Gastroesophageal sphincter (tissue), 4 donors: ENCODE measurements at regions not wholly inside any gene's neighbourhood (a gene's known extent, or its start where the extent isn't known, plus 50 kb on each side); places are given as distances from the start of the nearest gene placed in this dataset.

Experiments
- ATAC-seq: fragments of 150-250 bp; one replicate; pipeline ENCODE4 v1.9.1; 2016; ENCODE audit warnings: mild to moderate bottlenecking, moderate library complexity
- H3K27ac ChIP-seq, 4 donors: fragments of 200-600 bp; sonication (generic) in 3 of 4; 1 replicate in 3 of 4; 2 replicates in 1 of 4; pipeline ENCODE4 v1.5.1; 2016 to 2019
- H3K27me3 ChIP-seq: fragments of 200-600 bp; sonication (generic); one replicate; pipeline ENCODE4 v1.5.1; 2019
- H3K36me3 ChIP-seq, 2 donors: fragments of 200-600 bp; sonication (generic); one replicate each; pipeline ENCODE4 v1.5.1; 2019; ENCODE audit warnings: control low read depth in 1 of 2
- H3K4me1 ChIP-seq, 3 donors: fragments of 200-600 bp; sonication (generic); 1 replicate in 2 of 3; 2 replicates in 1 of 3; pipeline ENCODE4 v1.5.1; 2016 to 2019; ENCODE audit warnings: control low read depth in 2 of 3
- H3K4me3 ChIP-seq, 2 donors: fragments of 200-600 bp; sonication (generic); one replicate each; pipeline ENCODE4 v1.5.1; 2019; ENCODE audit warnings: mild to moderate bottlenecking in 1 of 2, moderate library complexity in 1 of 2
- H3K9me3 ChIP-seq, 3 donors: fragments of 200-600 bp; sonication (generic); one replicate each; pipeline ENCODE4 v1.5.1; 2017 to 2019; ENCODE audit warnings: control low read depth in 2 of 3
- CTCF ChIP-seq, 4 experiments: fragments of 200-600 bp in 2 of 4; fragments of 450-650 bp in 2 of 4; sonication (generic) in 1 of 4; IDR thresholded peaks; one replicate each; pipeline ENCODE4 v1.5.1; 2017 to 2019; ENCODE audit warnings: antibody characterized with exemption in 4 of 4, mild to moderate bottlenecking in 2 of 4, moderate library complexity in 2 of 4
- EP300 ChIP-seq: sonication (generic); formaldehyde crosslinking; IDR thresholded peaks from one replicate; pipeline ENCODE4 v1.6.1; 2017; ENCODE audit warnings: antibody characterized with exemption, mild to moderate bottlenecking
- POLR2A ChIP-seq, 2 donors: fragments of 450-650 bp; IDR thresholded peaks; one replicate each; pipeline ENCODE4 v1.6.1; 2017; ENCODE audit warnings: antibody characterized with exemption in 2 of 2, mild to moderate bottlenecking in 2 of 2, moderate library complexity in 1 of 2
- POLR2AphosphoS5 ChIP-seq: sonication (generic); formaldehyde crosslinking; IDR thresholded peaks from one replicate; pipeline ENCODE4 v1.6.1; 2017; ENCODE audit warnings: antibody characterized with exemption
- WGBS, 2 donors: methylation state at CpG; one replicate each; pipeline ENCODE4 v1.1.5; 2018; ENCODE audit warnings: low coverage in 1 of 2; 5-methylcytosine and 5-hydroxymethylcytosine counted together

- Histone ChIP-seq H3K27me3 (no peaks in the 10 kb centered on the region), H3K9me3 (no peaks in the 10 kb centered on the region), H3K27ac (no peak overlapping the region), H3K4me3 (no peak overlapping the region), H3K4me1 (no peaks in the 10 kb centered on the region), H3K36me3 (no peaks in the 10 kb centered on the region)
- TF ChIP-seq POLR2A (IDR thresholded peaks at IDR 0.05) (no peak), CTCF (IDR thresholded peaks at IDR 0.05) (no peak), POLR2AphosphoS5 (no peak), EP300 (no peak)
- ATAC-seq = no peak
- 67% methylated on average over 1 of the region's 1 CpG; no CpG with 5 or more reads in 1 of the 2 donors for WGBS, 2 donors
Observed at GRCh38 chr3:170792471-170792870, 77.5 kb downstream of the RPL22L1 start.

GRCh38 chr3:170790647-170791046, 79.3 kb downstream of the RPL22L1 start:
- H3K36me3 ChIP-seq = no peaks in the 10 kb centered on the region
- H3K27ac ChIP-seq = no peak overlapping the region
- no peaks in the 10 kb centered on the region for H3K27me3 ChIP-seq
- WGBS, 2 donors = 61 to 80% methylated on average over 1 of the region's 1 CpG
- ATAC-seq = no peak
- no peak for TF ChIP-seq POLR2A (IDR thresholded peaks at IDR 0.05)
- no peak for TF ChIP-seq POLR2AphosphoS5
- TF ChIP-seq EP300 = no peak
- no peak for TF ChIP-seq CTCF (IDR thresholded peaks at IDR 0.05)
- H3K9me3 ChIP-seq = no peaks in the 10 kb centered on the region
- H3K4me1 ChIP-seq = no peaks in the 10 kb centered on the region
- no peak overlapping the region for H3K4me3 ChIP-seq

GRCh38 chr3:170787464-170787863, 82.5 kb downstream of the RPL22L1 start:
- Histone ChIP-seq H3K4me1 (no peaks in the 10 kb centered on the region), H3K9me3 (no peaks in the 10 kb centered on the region), H3K36me3 (no peaks in the 10 kb centered on the region), H3K27ac (no peak overlapping the region), H3K4me3 (no peak overlapping the region), H3K27me3 (peaks cover 7% of the 10 kb centered on the region)
- ATAC-seq = no peak
- TF ChIP-seq CTCF (IDR thresholded peaks at IDR 0.05) (no peak), POLR2AphosphoS5 (no peak), EP300 (no peak)
- WGBS, 2 donors = 94 to 96% methylated on average over 2 of the region's 2 CpGs

- Histone ChIP-seq H3K36me3 (no peaks in the 10 kb centered on the region), H3K4me1 (no peaks in the 10 kb centered on the region), H3K27me3 (peaks cover 7% of the 10 kb centered on the region), H3K9me3 (no peaks in the 10 kb centered on the region), H3K27ac (no peak overlapping the region), H3K4me3 (no peak overlapping the region)
- no peak for TF ChIP-seq EP300
- no peak for TF ChIP-seq POLR2A (IDR thresholded peaks at IDR 0.05)
- no peak for TF ChIP-seq POLR2AphosphoS5
- no peak for TF ChIP-seq CTCF (IDR thresholded peaks at IDR 0.05)
- WGBS, 2 donors = 74 to 91% methylated on average over 3 of the region's 3 CpGs
- ATAC-seq = no peak
Observed at GRCh38 chr3:170785454-170785853, 84.5 kb downstream of the RPL22L1 start.

- no peak overlapping the region for H3K27ac ChIP-seq
- TF ChIP-seq EP300 (no peak), CTCF (IDR thresholded peaks at IDR 0.05) (no peak), POLR2A (IDR thresholded peaks at IDR 0.05) (no peak), POLR2AphosphoS5 (no peak)
- WGBS, 2 donors = 69 to 100% methylated on average over 2 of the region's 2 CpGs
- no peaks in the 10 kb centered on the region for H3K9me3 ChIP-seq
- no peak overlapping the region for H3K4me3 ChIP-seq
- H3K36me3 ChIP-seq = no peaks in the 10 kb centered on the region
- ATAC-seq = no peak
- H3K4me1 ChIP-seq = no peaks in the 10 kb centered on the region
- peaks cover 7% of the 10 kb centered on the region for H3K27me3 ChIP-seq
Observed at GRCh38 chr3:170784406-170784805, 85.6 kb downstream of the RPL22L1 start.
